ENCODE measurements at regions not wholly inside any gene's neighbourhood (a gene's known extent, or its start where the extent isn't known, plus 50 kb on each side); places are given as distances from the start of the nearest gene placed in this dataset.

- TF ChIP-seq CTCF (IDR thresholded peaks at IDR 0.05; ENCODE audit: extremely low read depth in 1 of 2, insufficient read depth in 1 of 2, low read depth in 1 of 2, low read length in 2 of 2) (no peak), FOS (IDR thresholded peaks at IDR 0.05; ENCODE audit: borderline replicate concordance, insufficient read depth, low read length) (no peak), POLR2A (IDR thresholded peaks at IDR 0.05; ENCODE audit: low read depth, low read length) (no peak), MYC (IDR thresholded peaks at IDR 0.05; ENCODE audit: low read depth, low read length) (no peak), EZH2 (IDR thresholded peaks at IDR 0.05; ENCODE audit: borderline replicate concordance, low read depth, low read length, severe bottlenecking) (no peak), MAX (IDR thresholded peaks at IDR 0.05; ENCODE audit: insufficient read depth, insufficient read length) (no peak), POLR2AphosphoS5 (IDR thresholded peaks at IDR 0.05; ENCODE audit: insufficient read depth, low read depth, low read length) (no peak)
These were observed 556.8 kb downstream of the GABRG1 start for GRCh38 chr4:45566896-45567603.

Data from endothelial cell of umbilical vein (primary cell).